ENCODE measurements at regions not wholly inside any gene's neighbourhood (a gene's known extent, or its start where the extent isn't known, plus 50 kb on each side); places are given as distances from the start of the nearest gene placed in this dataset.

GRCh38 chrX:40418146-40418812 is 162.5 kb upstream of the ATP6AP2 start:
- Mint-ChIP-seq H3K9me3 (ENCODE audit: unreplicated experiment) (no peaks in the 10 kb centered on the region), H3K27ac (ENCODE audit: unreplicated experiment) (no peak overlapping the region), H3K36me3 (ENCODE audit: low read depth, unreplicated experiment) (no peaks in the 10 kb centered on the region), H3K4me3 (ENCODE audit: unreplicated experiment) (no peak overlapping the region), H3K4me1 (ENCODE audit: unreplicated experiment) (peaks cover 2% of the 10 kb centered on the region), H3K27me3 (ENCODE audit: unreplicated experiment) (no peaks in the 10 kb centered on the region)
- no peak for DNase-seq (ENCODE audit: low spot score)
- TF ChIP-seq CTCF (IDR thresholded peaks at IDR 0.05; ENCODE audit: unreplicated experiment): no peak

DNA sequence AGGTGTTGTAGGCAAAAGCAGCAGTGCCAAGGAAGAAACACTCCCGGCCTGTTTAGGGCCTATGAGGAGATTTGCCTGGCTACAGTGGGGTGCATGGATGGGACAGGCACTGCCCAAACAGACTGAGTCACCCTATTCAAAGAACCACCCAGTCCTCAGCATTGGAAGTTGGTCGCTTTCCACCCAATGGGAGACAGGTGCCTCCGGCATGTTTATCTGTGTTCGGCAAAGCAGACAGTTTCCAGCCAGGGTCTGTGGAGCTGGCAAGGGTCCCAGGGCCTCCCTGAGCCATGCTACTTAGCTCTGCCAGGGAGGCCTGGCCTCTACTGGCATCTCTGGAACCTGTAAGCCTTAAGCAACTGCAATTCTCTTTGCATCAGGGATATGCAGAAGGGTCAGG is 165.1 kb upstream of the ATP6AP2 start:
- TF ChIP-seq CTCF (IDR thresholded peaks at IDR 0.05; ENCODE audit: unreplicated experiment): no peak
- no peaks in the 10 kb centered on the region for H3K36me3 Mint-ChIP-seq (ENCODE audit: low read depth, unreplicated experiment)

GRCh38 chrX:40414335-40414734 is 166.4 kb upstream of the ATP6AP2 start:
- H3K4me3 Mint-ChIP-seq (ENCODE audit: unreplicated experiment): no peak overlapping the region
- no peak overlapping the region for H3K27ac Mint-ChIP-seq (ENCODE audit: unreplicated experiment)
- no peaks in the 10 kb centered on the region for H3K9me3 Mint-ChIP-seq (ENCODE audit: unreplicated experiment)

More for the DNA sequence above, 165.1 kb upstream of the ATP6AP2 start:
- H3K4me1 Mint-ChIP-seq (ENCODE audit: unreplicated experiment): no peaks in the 10 kb centered on the region
- no peaks in the 10 kb centered on the region for H3K9me3 Mint-ChIP-seq (ENCODE audit: unreplicated experiment)
- H3K4me3 Mint-ChIP-seq (ENCODE audit: unreplicated experiment): no peak overlapping the region
- H3K27ac Mint-ChIP-seq (ENCODE audit: unreplicated experiment): no peak overlapping the region
- DNase-seq (ENCODE audit: low spot score): no peak
- no peaks in the 10 kb centered on the region for H3K27me3 Mint-ChIP-seq (ENCODE audit: unreplicated experiment)

GRCh38 chrX:40411340-40412111 is 169.2 kb upstream of the ATP6AP2 start:
- H3K27ac Mint-ChIP-seq (ENCODE audit: unreplicated experiment): no peak overlapping the region
- H3K4me1 Mint-ChIP-seq (ENCODE audit: unreplicated experiment): no peaks in the 10 kb centered on the region
- TF ChIP-seq CTCF (IDR thresholded peaks at IDR 0.05; ENCODE audit: unreplicated experiment): no peak
- no peak for DNase-seq (ENCODE audit: low spot score)
- H3K9me3 Mint-ChIP-seq (ENCODE audit: unreplicated experiment): no peaks in the 10 kb centered on the region
- H3K27me3 Mint-ChIP-seq (ENCODE audit: unreplicated experiment): no peaks in the 10 kb centered on the region
- no peak overlapping the region for H3K4me3 Mint-ChIP-seq (ENCODE audit: unreplicated experiment)
- no peaks in the 10 kb centered on the region for H3K36me3 Mint-ChIP-seq (ENCODE audit: low read depth, unreplicated experiment)

More at GRCh38 chrX:40414335-40414734, 166.4 kb upstream of the ATP6AP2 start:
- no peak for TF ChIP-seq CTCF (IDR thresholded peaks at IDR 0.05; ENCODE audit: unreplicated experiment)
- Mint-ChIP-seq H3K4me1 (ENCODE audit: unreplicated experiment) (no peaks in the 10 kb centered on the region), H3K27me3 (ENCODE audit: unreplicated experiment) (no peaks in the 10 kb centered on the region), H3K36me3 (ENCODE audit: low read depth, unreplicated experiment) (no peaks in the 10 kb centered on the region)
- no peak for DNase-seq (ENCODE audit: low spot score)

DNA sequence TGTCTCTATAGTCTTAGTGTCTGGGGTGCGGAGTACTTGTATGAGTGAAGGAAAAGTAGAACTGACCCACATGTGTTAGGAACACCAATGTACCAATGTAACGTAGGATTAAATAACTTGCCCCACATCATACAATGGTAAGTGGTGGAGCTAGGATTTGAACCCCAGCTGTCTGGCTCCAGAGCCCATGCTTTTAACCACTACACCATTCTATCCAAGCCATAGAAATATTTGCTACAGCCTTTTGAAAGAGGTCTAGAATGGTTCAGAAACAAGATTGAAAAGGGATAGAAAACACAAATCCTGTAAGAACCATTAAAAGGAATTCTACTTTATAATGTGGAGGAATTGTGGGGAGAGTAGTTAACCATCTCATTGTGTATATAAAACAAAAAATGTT is 169.9 kb upstream of the ATP6AP2 start:
- no peaks in the 10 kb centered on the region for H3K4me1 Mint-ChIP-seq (ENCODE audit: unreplicated experiment)
- TF ChIP-seq CTCF (IDR thresholded peaks at IDR 0.05; ENCODE audit: unreplicated experiment): no peak
- no peaks in the 10 kb centered on the region for H3K9me3 Mint-ChIP-seq (ENCODE audit: unreplicated experiment)
- no peak for DNase-seq (ENCODE audit: low spot score)
- no peaks in the 10 kb centered on the region for H3K27me3 Mint-ChIP-seq (ENCODE audit: unreplicated experiment)
- no peaks in the 10 kb centered on the region for H3K36me3 Mint-ChIP-seq (ENCODE audit: low read depth, unreplicated experiment)
- no peak overlapping the region for H3K27ac Mint-ChIP-seq (ENCODE audit: unreplicated experiment)
- H3K4me3 Mint-ChIP-seq (ENCODE audit: unreplicated experiment): no peak overlapping the region

Measured in endothelial cell (in vitro differentiated cells).